ENCODE measurements at regions not wholly inside any gene's neighbourhood (a gene's known extent, or its start where the extent isn't known, plus 50 kb on each side); places are given as distances from the start of the nearest gene placed in this dataset.

- Histone ChIP-seq H3K23ac (ENCODE audit: low read depth, low read length, poor library complexity) (no peak overlapping the region), H4K91ac (ENCODE audit: low read depth, low read length, poor library complexity) (no peak overlapping the region), H3K27me3 (ENCODE audit: control insufficient read depth in 3 of 3, insufficient read depth in 3 of 3, low read depth in 1 of 3, low read length in 3 of 3) (peaks cover 0 to 11% (median 0%) of the 10 kb centered on the region in 3 experiments), H2BK12ac (ENCODE audit: low read length) (no peak overlapping the region), H4K8ac (ENCODE audit: low read depth, low read length) (no peak overlapping the region), H3K36me3 (replicated peaks in 1 of 2; ENCODE audit: control insufficient read depth in 2 of 2, insufficient read depth in 2 of 2, low read length in 2 of 2) (no peaks in the 10 kb centered on the region), H2AK5ac (ENCODE audit: low read depth, low read length) (no peak overlapping the region), H3K4me2 (ENCODE audit: insufficient read depth, low read length, poor library complexity, severe bottlenecking) (no peak overlapping the region), H3K9ac (ENCODE audit: low read depth, low read length, poor library complexity) (no peak overlapping the region), H2BK120ac (ENCODE audit: low read depth, low read length) (no peak overlapping the region), H2AFZ (ENCODE audit: low read length) (no peak overlapping the region), H2BK5ac (ENCODE audit: low read length) (no peak overlapping the region), H3K79me1 (ENCODE audit: low read depth, low read length) (no peaks in the 10 kb centered on the region), H3K18ac (ENCODE audit: low read length) (no peak overlapping the region), H3K4me1 (ENCODE audit: control insufficient read depth in 2 of 2, insufficient read depth in 1 of 2, low read depth in 1 of 2, low read length in 2 of 2) (peaks cover 0 to 2% of the 10 kb centered on the region in 2 donors), H3K14ac (ENCODE audit: low read length) (no peak overlapping the region), H3K27ac (replicated peaks; ENCODE audit: low read length) (no peak overlapping the region), H3K4ac (ENCODE audit: low read length) (no peak overlapping the region), H3K9me3 (replicated peaks in 1 of 2; ENCODE audit: control insufficient read depth in 2 of 2, insufficient read depth in 1 of 2, low read depth in 1 of 2, low read length in 2 of 2) (no peaks in the 10 kb centered on the region), H2BK15ac (ENCODE audit: low read length) (no peak overlapping the region), H3K4me3 (ENCODE audit: low read length in 2 of 2) (no peak overlapping the region)
- WGBS, 2 donors (ENCODE audit: extremely low coverage in 2 of 2, insufficient read length in 2 of 2, insufficient replicate concordance in 1 of 2): no CpG with 5 or more reads among the region's 2 CpGs
- DNase-seq (ENCODE audit: low spot score): no peak
Measured at GRCh38 chr10:120713573-120714205, 137.5 kb upstream of the WDR11 start.

GRCh38 chr10:120715171-120715570 lies 136.0 kb upstream of the WDR11 start:
- Histone ChIP-seq H3K27me3 (ENCODE audit: control insufficient read depth in 3 of 3, insufficient read depth in 3 of 3, low read depth in 1 of 3, low read length in 3 of 3) (peaks cover 0 to 11% (median 0%) of the 10 kb centered on the region in 3 experiments), H3K79me1 (ENCODE audit: low read depth, low read length) (no peaks in the 10 kb centered on the region), H3K4me1 (ENCODE audit: control insufficient read depth in 2 of 2, insufficient read depth in 1 of 2, low read depth in 1 of 2, low read length in 2 of 2) (peaks cover 0 to 2% of the 10 kb centered on the region in 2 donors), H2BK12ac (ENCODE audit: low read length) (no peak overlapping the region), H3K4ac (ENCODE audit: low read length) (no peak overlapping the region), H3K14ac (ENCODE audit: low read length) (no peak overlapping the region), H2BK120ac (ENCODE audit: low read depth, low read length) (no peak overlapping the region), H2BK15ac (ENCODE audit: low read length) (no peak overlapping the region), H3K36me3 (replicated peaks in 1 of 2; ENCODE audit: control insufficient read depth in 2 of 2, insufficient read depth in 2 of 2, low read length in 2 of 2) (no peaks in the 10 kb centered on the region), H2AK5ac (ENCODE audit: low read depth, low read length) (no peak overlapping the region), H3K9ac (ENCODE audit: low read depth, low read length, poor library complexity) (no peak overlapping the region), H3K23ac (ENCODE audit: low read depth, low read length, poor library complexity) (no peak overlapping the region), H3K4me3 (ENCODE audit: low read length in 2 of 2) (no peak overlapping the region), H4K8ac (ENCODE audit: low read depth, low read length) (no peak overlapping the region), H4K91ac (ENCODE audit: low read depth, low read length, poor library complexity) (no peak overlapping the region), H2AFZ (ENCODE audit: low read length) (no peak overlapping the region), H3K27ac (replicated peaks; ENCODE audit: low read length) (no peak overlapping the region), H2BK5ac (ENCODE audit: low read length) (no peak overlapping the region), H3K9me3 (replicated peaks in 1 of 2; ENCODE audit: control insufficient read depth in 2 of 2, insufficient read depth in 1 of 2, low read depth in 1 of 2, low read length in 2 of 2) (no peaks in the 10 kb centered on the region), H3K18ac (ENCODE audit: low read length) (no peak overlapping the region), H3K4me2 (ENCODE audit: insufficient read depth, low read length, poor library complexity, severe bottlenecking) (no peak overlapping the region)
- no CpG with 5 or more reads among the region's 3 CpGs for WGBS, 2 donors (ENCODE audit: extremely low coverage in 2 of 2, insufficient read length in 2 of 2, insufficient replicate concordance in 1 of 2)
- no peak for DNase-seq (ENCODE audit: low spot score)

GRCh38 chr10:120719333-120719732 lies 131.8 kb upstream of the WDR11 start:
- Histone ChIP-seq H3K4ac (ENCODE audit: low read length) (no peak overlapping the region), H3K4me1 (ENCODE audit: control insufficient read depth in 2 of 2, insufficient read depth in 1 of 2, low read depth in 1 of 2, low read length in 2 of 2) (no peaks in the 10 kb centered on the region), H3K27ac (replicated peaks; ENCODE audit: low read length) (no peak overlapping the region), H3K14ac (ENCODE audit: low read length) (no peak overlapping the region), H4K8ac (ENCODE audit: low read depth, low read length) (no peak overlapping the region), H2BK15ac (ENCODE audit: low read length) (no peak overlapping the region), H3K4me2 (ENCODE audit: insufficient read depth, low read length, poor library complexity, severe bottlenecking) (no peak overlapping the region), H2BK12ac (ENCODE audit: low read length) (no peak overlapping the region), H3K36me3 (replicated peaks in 1 of 2; ENCODE audit: control insufficient read depth in 2 of 2, insufficient read depth in 2 of 2, low read length in 2 of 2) (no peaks in the 10 kb centered on the region), H3K9ac (ENCODE audit: low read depth, low read length, poor library complexity) (no peak overlapping the region), H4K91ac (ENCODE audit: low read depth, low read length, poor library complexity) (no peak overlapping the region), H2BK120ac (ENCODE audit: low read depth, low read length) (no peak overlapping the region), H3K23ac (ENCODE audit: low read depth, low read length, poor library complexity) (no peak overlapping the region), H3K18ac (ENCODE audit: low read length) (no peak overlapping the region), H3K27me3 (ENCODE audit: control insufficient read depth in 3 of 3, insufficient read depth in 3 of 3, low read depth in 1 of 3, low read length in 3 of 3) (peaks cover 0 to 4% (median 0%) of the 10 kb centered on the region in 3 experiments), H2AK5ac (ENCODE audit: low read depth, low read length) (no peak overlapping the region), H3K9me3 (replicated peaks in 1 of 2; ENCODE audit: control insufficient read depth in 2 of 2, insufficient read depth in 1 of 2, low read depth in 1 of 2, low read length in 2 of 2) (no peaks in the 10 kb centered on the region), H3K4me3 (ENCODE audit: low read length in 2 of 2) (no peak overlapping the region), H2AFZ (ENCODE audit: low read length) (no peak overlapping the region), H2BK5ac (ENCODE audit: low read length) (no peak overlapping the region), H3K79me1 (ENCODE audit: low read depth, low read length) (no peaks in the 10 kb centered on the region)
- no peak for DNase-seq (ENCODE audit: low spot score)

- no peak overlapping the region for H2AFZ ChIP-seq (ENCODE audit: low read length)
- H3K27ac ChIP-seq (replicated peaks; ENCODE audit: low read length): no peak overlapping the region
- no peaks in the 10 kb centered on the region for H3K4me1 ChIP-seq (ENCODE audit: control insufficient read depth in 2 of 2, insufficient read depth in 1 of 2, low read depth in 1 of 2, low read length in 2 of 2)
- H4K8ac ChIP-seq (ENCODE audit: low read depth, low read length): no peak overlapping the region
- no peaks in the 10 kb centered on the region for H3K9me3 ChIP-seq (replicated peaks in 1 of 2; ENCODE audit: control insufficient read depth in 2 of 2, insufficient read depth in 1 of 2, low read depth in 1 of 2, low read length in 2 of 2)
- no peak overlapping the region for H2AK5ac ChIP-seq (ENCODE audit: low read depth, low read length)
- no peak overlapping the region for H3K4me3 ChIP-seq (ENCODE audit: low read length in 2 of 2)
- H3K4ac ChIP-seq (ENCODE audit: low read length): no peak overlapping the region
- H2BK15ac ChIP-seq (ENCODE audit: low read length): no peak overlapping the region
- no peak overlapping the region for H2BK12ac ChIP-seq (ENCODE audit: low read length)
- no peak overlapping the region for H4K91ac ChIP-seq (ENCODE audit: low read depth, low read length, poor library complexity)
- H3K9ac ChIP-seq (ENCODE audit: low read depth, low read length, poor library complexity): no peak overlapping the region
- no peak for DNase-seq (ENCODE audit: low spot score)
- H3K27me3 ChIP-seq (ENCODE audit: control insufficient read depth in 3 of 3, insufficient read depth in 3 of 3, low read depth in 1 of 3, low read length in 3 of 3): no peaks in the 10 kb centered on the region
- no peaks in the 10 kb centered on the region for H3K79me1 ChIP-seq (ENCODE audit: low read depth, low read length)
- no CpG with 5 or more reads among the region's 2 CpGs for WGBS, 2 donors (ENCODE audit: extremely low coverage in 2 of 2, insufficient read length in 2 of 2, insufficient replicate concordance in 1 of 2)
- H3K18ac ChIP-seq (ENCODE audit: low read length): no peak overlapping the region
- H3K4me2 ChIP-seq (ENCODE audit: insufficient read depth, low read length, poor library complexity, severe bottlenecking): no peak overlapping the region
- no peak overlapping the region for H2BK120ac ChIP-seq (ENCODE audit: low read depth, low read length)
- no peak overlapping the region for H3K14ac ChIP-seq (ENCODE audit: low read length)
- no peak overlapping the region for H2BK5ac ChIP-seq (ENCODE audit: low read length)
- H3K36me3 ChIP-seq (replicated peaks in 1 of 2; ENCODE audit: control insufficient read depth in 2 of 2, insufficient read depth in 2 of 2, low read length in 2 of 2): no peaks in the 10 kb centered on the region
- H3K23ac ChIP-seq (ENCODE audit: low read depth, low read length, poor library complexity): no peak overlapping the region
Measured at GRCh38 chr10:120727001-120727400, 124.2 kb upstream of the WDR11 start.
